H9 (cell line): ENCODE measurements at regions not wholly inside any gene's neighbourhood (a gene's known extent, or its start where the extent isn't known, plus 50 kb on each side); places are given as distances from the start of the nearest gene placed in this dataset.

Source experiments
- DNase-seq: peaks from one replicate; pipeline ENCODE4 v3.0.0-alpha.2; 2017
- H2AFZ ChIP-seq: one replicate; pipeline ENCODE4 v1.6.1; 2013; ENCODE audit warnings: mild to moderate bottlenecking, low read length, control low read depth, moderate library complexity
- H2AK5ac ChIP-seq: 2 replicates; pipeline ENCODE4 v1.6.1; 2013; ENCODE audit warnings: low read length, control low read depth, mixed read lengths; ENCODE audit not compliant: insufficient read length
- H2BK120ac ChIP-seq: one replicate; pipeline ENCODE4 v1.6.1; 2013; ENCODE audit warnings: low read depth, mild to moderate bottlenecking, low read length, control low read depth, inconsistent platforms; ENCODE audit not compliant: poor library complexity, severe bottlenecking
- H2BK12ac ChIP-seq: 2 replicates; pipeline ENCODE4 v1.6.1; 2013; ENCODE audit warnings: low read length, control low read depth, mixed read lengths, low read depth; ENCODE audit not compliant: insufficient read length
- H2BK15ac ChIP-seq: 2 replicates; pipeline ENCODE4 v1.6.1; 2013; ENCODE audit warnings: low read depth, low read length, control low read depth
- H2BK20ac ChIP-seq: one replicate; pipeline ENCODE4 v1.6.1; 2013; ENCODE audit warnings: low read depth, mild to moderate bottlenecking, low read length, control low read depth, inconsistent platforms; ENCODE audit not compliant: poor library complexity, severe bottlenecking
- H2BK5ac ChIP-seq: 2 replicates; pipeline ENCODE4 v1.6.1; 2013; ENCODE audit warnings: low read length, control low read depth, mixed read lengths; ENCODE audit not compliant: insufficient read length
- H3K14ac ChIP-seq: 2 replicates; pipeline ENCODE4 v1.6.1; 2013; ENCODE audit warnings: low read length, control low read depth; ENCODE audit not compliant: insufficient read depth
- H3K18ac ChIP-seq: 2 replicates; pipeline ENCODE4 v1.6.1; 2013; ENCODE audit warnings: low read depth, mild to moderate bottlenecking, mixed read lengths, low read length, control low read depth; ENCODE audit not compliant: insufficient read length
- H3K23ac ChIP-seq: 2 replicates; pipeline ENCODE4 v1.6.1; 2013; ENCODE audit warnings: low read length, control low read depth, mixed read lengths, low read depth; ENCODE audit not compliant: insufficient read length
- H3K23me2 ChIP-seq: 2 replicates; pipeline ENCODE4 v1.6.1; 2013; ENCODE audit warnings: low read depth, mild to moderate bottlenecking, mixed read lengths, low read length, control low read depth; ENCODE audit not compliant: insufficient read length, poor library complexity, severe bottlenecking
- H3K27ac ChIP-seq: 2 replicates; pipeline ENCODE4 v1.5.1; 2013; ENCODE audit warnings: low read length, control low read depth, mixed read lengths, low read depth; ENCODE audit not compliant: insufficient read length
- H3K27me3 ChIP-seq: 2 replicates; pipeline ENCODE4 v1.6.1; 2013; ENCODE audit warnings: low read length, control low read depth, inconsistent platforms; ENCODE audit not compliant: insufficient read depth
- H3K4ac ChIP-seq: 2 replicates; pipeline ENCODE4 v1.6.1; 2013; ENCODE audit warnings: low read depth, mild to moderate bottlenecking, control low read depth, inconsistent platforms, low read length, moderate library complexity
- H3K4me1 ChIP-seq: 2 replicates; pipeline ENCODE4 v1.6.1; 2013; ENCODE audit warnings: low read length, control low read depth, inconsistent platforms; ENCODE audit not compliant: insufficient read depth
- H3K4me2 ChIP-seq: 2 replicates; pipeline ENCODE4 v1.6.1; 2013; ENCODE audit warnings: low read length, control low read depth, mixed read lengths; ENCODE audit not compliant: insufficient read length, insufficient read depth
- H3K56ac ChIP-seq: 2 replicates; pipeline ENCODE4 v1.6.1; 2013; ENCODE audit warnings: low read depth, mild to moderate bottlenecking, mixed read lengths, low read length, control low read depth; ENCODE audit not compliant: insufficient read length
- H3K79me1 ChIP-seq: 2 replicates; pipeline ENCODE4 v1.6.1; 2013; ENCODE audit warnings: low read depth, mild to moderate bottlenecking, moderate library complexity, low read length, control low read depth, inconsistent platforms; ENCODE audit not compliant: insufficient read depth, poor library complexity, severe bottlenecking
- H3K79me2 ChIP-seq: 2 replicates; pipeline ENCODE4 v1.6.1; 2013; ENCODE audit warnings: low read length, control low read depth, inconsistent platforms; ENCODE audit not compliant: insufficient read depth
- H3K9ac ChIP-seq: 2 replicates; pipeline ENCODE4 v1.6.1; 2013; ENCODE audit warnings: low read length, control low read depth, mixed read lengths; ENCODE audit not compliant: insufficient read length; ENCODE audit errors: extremely low read depth
- H3K9me3 ChIP-seq: one replicate; pipeline ENCODE4 v1.6.1; 2013; ENCODE audit warnings: low read depth, low read length, inconsistent platforms; ENCODE audit not compliant: control insufficient read depth
- H3T11ph ChIP-seq: one replicate; pipeline ENCODE4 v1.6.1; 2013; ENCODE audit warnings: mild to moderate bottlenecking, low read length, control low read depth, inconsistent platforms
- H4K20me1 ChIP-seq: one replicate; pipeline ENCODE4 v1.6.1; 2013; ENCODE audit not compliant: control insufficient read depth, insufficient read length, insufficient read depth
- H4K5ac ChIP-seq: 2 replicates; pipeline ENCODE4 v1.6.1; 2013; ENCODE audit warnings: low read depth, mild to moderate bottlenecking, mixed read lengths, low read length, control low read depth; ENCODE audit not compliant: insufficient read length
- H4K8ac ChIP-seq: replicated peaks from 2 replicates; pipeline ENCODE4 v1.6.1; 2013; ENCODE audit warnings: low read length, control low read depth, mixed read lengths, low read depth; ENCODE audit not compliant: insufficient read length
- H4K91ac ChIP-seq: 2 replicates; pipeline ENCODE4 v1.6.1; 2013; ENCODE audit warnings: low read depth, mild to moderate bottlenecking, moderate library complexity, mixed read lengths, low read length, control low read depth; ENCODE audit not compliant: insufficient read length
- H3K27ac Mint-ChIP-seq, 3 experiments: 2 replicates in 2 of 3; 3 replicates in 1 of 3; pipeline ENCODE4 v1.8.0; 2020 to 2021; ENCODE audit warnings: mixed read lengths in 3 of 3, mild to moderate bottlenecking in 1 of 3, moderate library complexity in 1 of 3
- H3K27me3 Mint-ChIP-seq: 2 replicates; pipeline ENCODE4 v1.8.0; 2021; ENCODE audit warnings: low read depth, mild to moderate bottlenecking, moderate library complexity, mixed read lengths
- H3K36me3 Mint-ChIP-seq, 3 experiments: 2 replicates in 2 of 3; 3 replicates in 1 of 3; pipeline ENCODE4 v1.8.0; 2020 to 2021; ENCODE audit warnings: low read depth in 3 of 3, mixed read lengths in 3 of 3; ENCODE audit not compliant: insufficient read depth in 1 of 3
- H3K4me1 Mint-ChIP-seq, 2 experiments: 2 replicates each; pipeline ENCODE4 v1.8.0; 2020; ENCODE audit warnings: mixed read lengths in 2 of 2
- H3K4me3 Mint-ChIP-seq, 2 experiments: 2 replicates in 1 of 2; 3 replicates in 1 of 2; pipeline ENCODE4 v1.8.0; 2020 to 2021; ENCODE audit warnings: mild to moderate bottlenecking in 2 of 2, mixed read lengths in 2 of 2, moderate library complexity in 1 of 2
- H3K9me3 Mint-ChIP-seq, 2 experiments: 2 replicates in 1 of 2; 3 replicates in 1 of 2; pipeline ENCODE4 v1.8.0; 2020; ENCODE audit warnings: mild to moderate bottlenecking in 2 of 2, mixed read lengths in 2 of 2, moderate library complexity in 1 of 2
- WGBS: extraction: QIAGEN DNeasy Blood & Tissue Kit; methylation state at CpG from one replicate; pipeline ENCODE4 v1.1.7; 2013; ENCODE audit warnings: missing lambda C conversion rate, low lambda C conversion rate, mixed read lengths; ENCODE audit not compliant: insufficient read length; ENCODE audit errors: extremely low coverage; 5-methylcytosine and 5-hydroxymethylcytosine counted together
- TF ChIP-seq, protein P1 (sequence below): fragments of 200-600 bp; sonication (generic); conservative IDR thresholded peaks from 3 replicates; pipeline ENCODE4 v1.8.0; 2021; ENCODE audit warnings: antibody characterized with exemption, mild to moderate bottlenecking

GRCh38 chr3:189099505-189100290 lies 72.1 kb upstream of the TPRG1 start:
- H4K8ac ChIP-seq = no peak overlapping the region
- H2BK12ac ChIP-seq = no peak overlapping the region
- no peak overlapping the region for H3K27ac ChIP-seq
- Mint-ChIP-seq H3K4me3 (no peak overlapping the region), H3K36me3 (no peaks in the 10 kb centered on the region), H3K9me3 (no peaks in the 10 kb centered on the region), H3K4me1 (no peaks in the 10 kb centered on the region), H3K27ac (no peak overlapping the region), H3K27me3 (no peaks in the 10 kb centered on the region)
- no peaks in the 10 kb centered on the region for H3K9me3 ChIP-seq
- WGBS = no CpG with 5 or more reads among the region's 12 CpGs
- no peak overlapping the region for H3K56ac ChIP-seq
- H3T11ph ChIP-seq = no peak overlapping the region
- H2AK5ac ChIP-seq = no peak overlapping the region
- H4K91ac ChIP-seq = no peak overlapping the region
- H4K5ac ChIP-seq = no peak overlapping the region
- H3K23ac ChIP-seq = no peak overlapping the region
- no peak overlapping the region for H3K4me2 ChIP-seq
- no peaks in the 10 kb centered on the region for H3K79me2 ChIP-seq
- no peak overlapping the region for H2BK20ac ChIP-seq
- no peak overlapping the region for H2AFZ ChIP-seq
- no peak overlapping the region for H3K18ac ChIP-seq
- TF ChIP-seq, protein P1, sequence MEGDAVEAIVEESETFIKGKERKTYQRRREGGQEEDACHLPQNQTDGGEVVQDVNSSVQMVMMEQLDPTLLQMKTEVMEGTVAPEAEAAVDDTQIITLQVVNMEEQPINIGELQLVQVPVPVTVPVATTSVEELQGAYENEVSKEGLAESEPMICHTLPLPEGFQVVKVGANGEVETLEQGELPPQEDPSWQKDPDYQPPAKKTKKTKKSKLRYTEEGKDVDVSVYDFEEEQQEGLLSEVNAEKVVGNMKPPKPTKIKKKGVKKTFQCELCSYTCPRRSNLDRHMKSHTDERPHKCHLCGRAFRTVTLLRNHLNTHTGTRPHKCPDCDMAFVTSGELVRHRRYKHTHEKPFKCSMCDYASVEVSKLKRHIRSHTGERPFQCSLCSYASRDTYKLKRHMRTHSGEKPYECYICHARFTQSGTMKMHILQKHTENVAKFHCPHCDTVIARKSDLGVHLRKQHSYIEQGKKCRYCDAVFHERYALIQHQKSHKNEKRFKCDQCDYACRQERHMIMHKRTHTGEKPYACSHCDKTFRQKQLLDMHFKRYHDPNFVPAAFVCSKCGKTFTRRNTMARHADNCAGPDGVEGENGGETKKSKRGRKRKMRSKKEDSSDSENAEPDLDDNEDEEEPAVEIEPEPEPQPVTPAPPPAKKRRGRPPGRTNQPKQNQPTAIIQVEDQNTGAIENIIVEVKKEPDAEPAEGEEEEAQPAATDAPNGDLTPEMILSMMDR = no peak
- no peaks in the 10 kb centered on the region for H3K79me1 ChIP-seq
- H2BK15ac ChIP-seq = no peak overlapping the region
- H3K27me3 ChIP-seq = no peaks in the 10 kb centered on the region
- DNase-seq = no peak
- H4K20me1 ChIP-seq = no peaks in the 10 kb centered on the region
- no peak overlapping the region for H2BK5ac ChIP-seq
- H3K4me1 ChIP-seq = no peaks in the 10 kb centered on the region
- no peak overlapping the region for H2BK120ac ChIP-seq
- H3K23me2 ChIP-seq = no peaks in the 10 kb centered on the region
- H3K4ac ChIP-seq = no peak overlapping the region
- H3K14ac ChIP-seq = no peak overlapping the region
- no peak overlapping the region for H3K9ac ChIP-seq
